ENCODE measurements at regions not wholly inside any gene's neighbourhood (a gene's known extent, or its start where the extent isn't known, plus 50 kb on each side); places are given as distances from the start of the nearest gene placed in this dataset.
"Not testable (repeated sequence)": the region's sequence is repeated elsewhere in the genome, so short reads cannot be mapped to it uniquely, and the experiment has no call there.

GRCh38 chr6:3619800-3620199 lies 131.7 kb downstream of the PXDC1 start:
- DNase-seq (ENCODE audit: low read depth), result no peak

- DNase-seq (ENCODE audit: low read depth), result no peak
Measured at GRCh38 chr6:3619201-3619600, 132.3 kb downstream of the PXDC1 start.

GRCh38 chr6:3618642-3619041 lies 132.9 kb downstream of the PXDC1 start:
- DNase-seq (ENCODE audit: low read depth), result no peak

- DNase-seq (ENCODE audit: low read depth), result no peak
Measured at GRCh38 chr6:3617681-3618311, 133.7 kb downstream of the PXDC1 start.

- no peak for DNase-seq (ENCODE audit: low read depth)
Measured at GRCh38 chr6:3617192-3617631, 134.3 kb downstream of the PXDC1 start.

GRCh38 chr6:3616565-3617176 lies 134.8 kb downstream of the PXDC1 start:
- DNase-seq (ENCODE audit: low read depth), result no peak

GRCh38 chr6:3615391-3616380 lies 135.8 kb downstream of the PXDC1 start:
- DNase-seq (ENCODE audit: low read depth), result no peak

GRCh38 chr6:3614918-3615317 lies 136.6 kb downstream of the PXDC1 start:
- no peak for DNase-seq (ENCODE audit: low read depth)

GRCh38 chr6:3613565-3613964 lies 137.9 kb downstream of the PXDC1 start:
- DNase-seq (ENCODE audit: low read depth), result not testable (repeated sequence)

- DNase-seq (ENCODE audit: low read depth), result peak; percentile 87
Measured at GRCh38 chr6:3612341-3613041, 139.0 kb downstream of the PXDC1 start.

- no peak for DNase-seq (ENCODE audit: low read depth)
Measured at GRCh38 chr6:3610921-3611320, 140.6 kb downstream of the PXDC1 start.

- DNase-seq (ENCODE audit: low read depth), result peak; percentile 26
Measured at GRCh38 chr6:3610206-3610605, 141.3 kb downstream of the PXDC1 start.

GRCh38 chr6:3609388-3609787 lies 142.1 kb downstream of the PXDC1 start:
- DNase-seq (ENCODE audit: low read depth), result no peak

GRCh38 chr6:3608159-3608558 lies 143.4 kb downstream of the PXDC1 start:
- DNase-seq (ENCODE audit: low read depth), result no peak

- no peak for DNase-seq (ENCODE audit: low read depth)
Measured at GRCh38 chr6:3607599-3607998, 143.9 kb downstream of the PXDC1 start.

GRCh38 chr6:3607171-3607570 lies 144.3 kb downstream of the PXDC1 start:
- DNase-seq (ENCODE audit: low read depth), result no peak

GRCh38 chr6:3603340-3604130 lies 146.7 kb upstream of the SLC22A23 start:
- peak; percentile 52 for DNase-seq (ENCODE audit: low read depth)

- DNase-seq (ENCODE audit: low read depth), result no peak
Measured at GRCh38 chr6:3601570-3601969, 144.7 kb upstream of the SLC22A23 start.

- DNase-seq (ENCODE audit: low read depth), result no peak
Measured at GRCh38 chr6:3597500-3598064, 140.7 kb upstream of the SLC22A23 start.

- DNase-seq (ENCODE audit: low read depth), result no peak
Measured at GRCh38 chr6:3596766-3597165, 139.9 kb upstream of the SLC22A23 start.
